ENCODE measurements at regions not wholly inside any gene's neighbourhood (a gene's known extent, or its start where the extent isn't known, plus 50 kb on each side); places are given as distances from the start of the nearest gene placed in this dataset.

DNA sequence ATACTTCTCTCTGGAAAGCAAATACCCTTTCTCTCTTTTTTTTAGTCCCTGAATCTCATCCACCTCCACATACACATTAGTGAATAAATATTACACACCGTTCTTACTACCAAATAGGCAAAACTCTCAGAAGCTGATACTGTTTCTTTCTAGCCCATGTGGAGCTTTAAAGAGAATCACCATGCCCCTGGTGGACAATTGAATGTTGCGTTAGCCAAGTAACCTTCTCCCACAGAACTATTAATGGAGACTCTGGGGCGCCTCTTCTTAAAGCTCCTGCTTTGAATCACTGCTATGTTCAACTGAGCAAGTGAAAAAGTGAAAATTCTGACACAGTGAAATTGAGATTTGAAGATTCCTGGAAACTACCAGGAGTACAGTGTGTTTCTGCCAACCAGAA, 522.8 kb upstream of the CDH7 start:
- TF ChIP-seq, protein P1, sequence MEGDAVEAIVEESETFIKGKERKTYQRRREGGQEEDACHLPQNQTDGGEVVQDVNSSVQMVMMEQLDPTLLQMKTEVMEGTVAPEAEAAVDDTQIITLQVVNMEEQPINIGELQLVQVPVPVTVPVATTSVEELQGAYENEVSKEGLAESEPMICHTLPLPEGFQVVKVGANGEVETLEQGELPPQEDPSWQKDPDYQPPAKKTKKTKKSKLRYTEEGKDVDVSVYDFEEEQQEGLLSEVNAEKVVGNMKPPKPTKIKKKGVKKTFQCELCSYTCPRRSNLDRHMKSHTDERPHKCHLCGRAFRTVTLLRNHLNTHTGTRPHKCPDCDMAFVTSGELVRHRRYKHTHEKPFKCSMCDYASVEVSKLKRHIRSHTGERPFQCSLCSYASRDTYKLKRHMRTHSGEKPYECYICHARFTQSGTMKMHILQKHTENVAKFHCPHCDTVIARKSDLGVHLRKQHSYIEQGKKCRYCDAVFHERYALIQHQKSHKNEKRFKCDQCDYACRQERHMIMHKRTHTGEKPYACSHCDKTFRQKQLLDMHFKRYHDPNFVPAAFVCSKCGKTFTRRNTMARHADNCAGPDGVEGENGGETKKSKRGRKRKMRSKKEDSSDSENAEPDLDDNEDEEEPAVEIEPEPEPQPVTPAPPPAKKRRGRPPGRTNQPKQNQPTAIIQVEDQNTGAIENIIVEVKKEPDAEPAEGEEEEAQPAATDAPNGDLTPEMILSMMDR (IDR thresholded peaks at IDR 0.05): no peak
- TF ChIP-seq, protein P2, sequence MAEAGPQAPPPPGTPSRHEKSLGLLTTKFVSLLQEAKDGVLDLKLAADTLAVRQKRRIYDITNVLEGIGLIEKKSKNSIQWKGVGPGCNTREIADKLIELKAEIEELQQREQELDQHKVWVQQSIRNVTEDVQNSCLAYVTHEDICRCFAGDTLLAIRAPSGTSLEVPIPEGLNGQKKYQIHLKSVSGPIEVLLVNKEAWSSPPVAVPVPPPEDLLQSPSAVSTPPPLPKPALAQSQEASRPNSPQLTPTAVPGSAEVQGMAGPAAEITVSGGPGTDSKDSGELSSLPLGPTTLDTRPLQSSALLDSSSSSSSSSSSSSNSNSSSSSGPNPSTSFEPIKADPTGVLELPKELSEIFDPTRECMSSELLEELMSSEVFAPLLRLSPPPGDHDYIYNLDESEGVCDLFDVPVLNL (CRISPR knock-in tag; IDR thresholded peaks at IDR 0.05; ENCODE audit: borderline replicate concordance, low read depth): no peak
- TF ChIP-seq, protein P3, sequence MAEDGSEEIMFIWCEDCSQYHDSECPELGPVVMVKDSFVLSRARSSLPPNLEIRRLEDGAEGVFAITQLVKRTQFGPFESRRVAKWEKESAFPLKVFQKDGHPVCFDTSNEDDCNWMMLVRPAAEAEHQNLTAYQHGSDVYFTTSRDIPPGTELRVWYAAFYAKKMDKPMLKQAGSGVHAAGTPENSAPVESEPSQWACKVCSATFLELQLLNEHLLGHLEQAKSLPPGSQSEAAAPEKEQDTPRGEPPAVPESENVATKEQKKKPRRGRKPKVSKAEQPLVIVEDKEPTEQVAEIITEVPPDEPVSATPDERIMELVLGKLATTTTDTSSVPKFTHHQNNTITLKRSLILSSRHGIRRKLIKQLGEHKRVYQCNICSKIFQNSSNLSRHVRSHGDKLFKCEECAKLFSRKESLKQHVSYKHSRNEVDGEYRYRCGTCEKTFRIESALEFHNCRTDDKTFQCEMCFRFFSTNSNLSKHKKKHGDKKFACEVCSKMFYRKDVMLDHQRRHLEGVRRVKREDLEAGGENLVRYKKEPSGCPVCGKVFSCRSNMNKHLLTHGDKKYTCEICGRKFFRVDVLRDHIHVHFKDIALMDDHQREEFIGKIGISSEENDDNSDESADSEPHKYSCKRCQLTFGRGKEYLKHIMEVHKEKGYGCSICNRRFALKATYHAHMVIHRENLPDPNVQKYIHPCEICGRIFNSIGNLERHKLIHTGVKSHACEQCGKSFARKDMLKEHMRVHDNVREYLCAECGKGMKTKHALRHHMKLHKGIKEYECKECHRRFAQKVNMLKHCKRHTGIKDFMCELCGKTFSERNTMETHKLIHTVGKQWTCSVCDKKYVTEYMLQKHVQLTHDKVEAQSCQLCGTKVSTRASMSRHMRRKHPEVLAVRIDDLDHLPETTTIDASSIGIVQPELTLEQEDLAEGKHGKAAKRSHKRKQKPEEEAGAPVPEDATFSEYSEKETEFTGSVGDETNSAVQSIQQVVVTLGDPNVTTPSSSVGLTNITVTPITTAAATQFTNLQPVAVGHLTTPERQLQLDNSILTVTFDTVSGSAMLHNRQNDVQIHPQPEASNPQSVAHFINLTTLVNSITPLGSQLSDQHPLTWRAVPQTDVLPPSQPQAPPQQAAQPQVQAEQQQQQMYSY (CRISPR knock-in tag; IDR thresholded peaks at IDR 0.05): no peak
- TF ChIP-seq, protein P4, sequence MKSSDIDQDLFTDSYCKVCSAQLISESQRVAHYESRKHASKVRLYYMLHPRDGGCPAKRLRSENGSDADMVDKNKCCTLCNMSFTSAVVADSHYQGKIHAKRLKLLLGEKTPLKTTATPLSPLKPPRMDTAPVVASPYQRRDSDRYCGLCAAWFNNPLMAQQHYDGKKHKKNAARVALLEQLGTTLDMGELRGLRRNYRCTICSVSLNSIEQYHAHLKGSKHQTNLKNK (CRISPR knock-in tag; IDR thresholded peaks at IDR 0.05): no peak
- TF ChIP-seq, protein P5, sequence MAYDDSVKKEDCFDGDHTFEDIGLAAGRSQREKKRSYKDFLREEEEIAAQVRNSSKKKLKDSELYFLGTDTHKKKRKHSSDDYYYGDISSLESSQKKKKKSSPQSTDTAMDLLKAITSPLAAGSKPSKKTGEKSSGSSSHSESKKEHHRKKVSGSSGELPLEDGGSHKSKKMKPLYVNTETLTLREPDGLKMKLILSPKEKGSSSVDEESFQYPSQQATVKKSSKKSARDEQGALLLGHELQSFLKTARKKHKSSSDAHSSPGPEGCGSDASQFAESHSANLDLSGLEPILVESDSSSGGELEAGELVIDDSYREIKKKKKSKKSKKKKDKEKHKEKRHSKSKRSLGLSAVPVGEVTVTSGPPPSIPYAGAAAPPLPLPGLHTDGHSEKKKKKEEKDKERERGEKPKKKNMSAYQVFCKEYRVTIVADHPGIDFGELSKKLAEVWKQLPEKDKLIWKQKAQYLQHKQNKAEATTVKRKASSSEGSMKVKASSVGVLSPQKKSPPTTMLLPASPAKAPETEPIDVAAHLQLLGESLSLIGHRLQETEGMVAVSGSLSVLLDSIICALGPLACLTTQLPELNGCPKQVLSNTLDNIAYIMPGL (CRISPR knock-in tag; IDR thresholded peaks at IDR 0.05): no peak
